ENCODE measurements at regions not wholly inside any gene's neighbourhood (a gene's known extent, or its start where the extent isn't known, plus 50 kb on each side); places are given as distances from the start of the nearest gene placed in this dataset.

- Histone ChIP-seq H3K4me1 (ENCODE audit: control insufficient read depth in 4 of 4, insufficient read depth in 4 of 4, low read length in 3 of 4) (peaks cover 0 to 2% (median 0%) of the 10 kb centered on the region in 4 donors), H3K4me3 (ENCODE audit: low read depth in 1 of 3, low read length in 3 of 3) (no peak overlapping the region), H3K27ac (ENCODE audit: low read depth in 1 of 2, low read length in 2 of 2) (no peak overlapping the region), H3K27me3 (ENCODE audit: control insufficient read depth in 4 of 4, insufficient read depth in 4 of 4, low read length in 3 of 4) (no peaks in the 10 kb centered on the region), H3K9me3 (ENCODE audit: control insufficient read depth in 4 of 4, low read length in 3 of 4) (no peaks in the 10 kb centered on the region), H3K36me3 (ENCODE audit: control insufficient read depth in 4 of 4, insufficient read depth in 3 of 4, low read depth in 1 of 4, low read length in 3 of 4) (no peaks in the 10 kb centered on the region), H3K9ac (ENCODE audit: low read depth in 1 of 2, low read length in 2 of 2) (no peak overlapping the region)
- no peak for DNase-seq (ENCODE audit: low spot score)
- TF ChIP-seq REST (IDR thresholded peaks at IDR 0.05) (no peak), FOXA2 (IDR thresholded peaks at IDR 0.05) (no peak), FOXA1 (IDR thresholded peaks at IDR 0.05) (no peak), HNF4A (conservative IDR thresholded peaks at IDR 0.05) (no peak), EGR1 (IDR thresholded peaks at IDR 0.05; ENCODE audit: low read depth in 2 of 2) (no peak), RAD21 (IDR thresholded peaks at IDR 0.05) (no peak), TAF1 (conservative IDR thresholded peaks at IDR 0.05) (no peak), GABPA (IDR thresholded peaks at IDR 0.05 in 1 of 2, conservative IDR thresholded peaks at IDR 0.05 in 1 of 2) (no peak)
- WGBS = 95% methylated on average over 2 of the region's 2 CpGs
Measured at GRCh38 chr6:145260484-145261175, 474.7 kb downstream of the EPM2A start.

GRCh38 chr6:145261758-145262157 lies 473.6 kb downstream of the EPM2A start:
- TF ChIP-seq, protein P1, sequence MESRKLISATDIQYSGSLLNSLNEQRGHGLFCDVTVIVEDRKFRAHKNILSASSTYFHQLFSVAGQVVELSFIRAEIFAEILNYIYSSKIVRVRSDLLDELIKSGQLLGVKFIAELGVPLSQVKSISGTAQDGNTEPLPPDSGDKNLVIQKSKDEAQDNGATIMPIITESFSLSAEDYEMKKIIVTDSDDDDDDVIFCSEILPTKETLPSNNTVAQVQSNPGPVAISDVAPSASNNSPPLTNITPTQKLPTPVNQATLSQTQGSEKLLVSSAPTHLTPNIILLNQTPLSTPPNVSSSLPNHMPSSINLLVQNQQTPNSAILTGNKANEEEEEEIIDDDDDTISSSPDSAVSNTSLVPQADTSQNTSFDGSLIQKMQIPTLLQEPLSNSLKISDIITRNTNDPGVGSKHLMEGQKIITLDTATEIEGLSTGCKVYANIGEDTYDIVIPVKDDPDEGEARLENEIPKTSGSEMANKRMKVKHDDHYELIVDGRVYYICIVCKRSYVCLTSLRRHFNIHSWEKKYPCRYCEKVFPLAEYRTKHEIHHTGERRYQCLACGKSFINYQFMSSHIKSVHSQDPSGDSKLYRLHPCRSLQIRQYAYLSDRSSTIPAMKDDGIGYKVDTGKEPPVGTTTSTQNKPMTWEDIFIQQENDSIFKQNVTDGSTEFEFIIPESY (IDR thresholded peaks at IDR 0.05) = no peak
- TF ChIP-seq FOXA1 (IDR thresholded peaks at IDR 0.05) (no peak), ATF3 (IDR thresholded peaks at IDR 0.05) (no peak), REST (IDR thresholded peaks at IDR 0.05) (no peak), HNF4G (IDR thresholded peaks at IDR 0.05) (no peak), SP1 (IDR thresholded peaks at IDR 0.05) (no peak), NR2F2 (IDR thresholded peaks at IDR 0.05) (no peak), YY1 (IDR thresholded peaks at IDR 0.05) (no peak), TAF1 (conservative IDR thresholded peaks at IDR 0.05) (no peak), JUND (IDR thresholded peaks at IDR 0.05) (no peak), RAD21 (IDR thresholded peaks at IDR 0.05) (no peak), FOXA2 (IDR thresholded peaks at IDR 0.05) (no peak), HNF4A (conservative IDR thresholded peaks at IDR 0.05) (no peak), RXRA (IDR thresholded peaks at IDR 0.05) (no peak), EGR1 (IDR thresholded peaks at IDR 0.05; ENCODE audit: low read depth in 2 of 2) (no peak), GABPA (IDR thresholded peaks at IDR 0.05 in 1 of 2, conservative IDR thresholded peaks at IDR 0.05 in 1 of 2) (no peak)
- TF ChIP-seq, protein P2, sequence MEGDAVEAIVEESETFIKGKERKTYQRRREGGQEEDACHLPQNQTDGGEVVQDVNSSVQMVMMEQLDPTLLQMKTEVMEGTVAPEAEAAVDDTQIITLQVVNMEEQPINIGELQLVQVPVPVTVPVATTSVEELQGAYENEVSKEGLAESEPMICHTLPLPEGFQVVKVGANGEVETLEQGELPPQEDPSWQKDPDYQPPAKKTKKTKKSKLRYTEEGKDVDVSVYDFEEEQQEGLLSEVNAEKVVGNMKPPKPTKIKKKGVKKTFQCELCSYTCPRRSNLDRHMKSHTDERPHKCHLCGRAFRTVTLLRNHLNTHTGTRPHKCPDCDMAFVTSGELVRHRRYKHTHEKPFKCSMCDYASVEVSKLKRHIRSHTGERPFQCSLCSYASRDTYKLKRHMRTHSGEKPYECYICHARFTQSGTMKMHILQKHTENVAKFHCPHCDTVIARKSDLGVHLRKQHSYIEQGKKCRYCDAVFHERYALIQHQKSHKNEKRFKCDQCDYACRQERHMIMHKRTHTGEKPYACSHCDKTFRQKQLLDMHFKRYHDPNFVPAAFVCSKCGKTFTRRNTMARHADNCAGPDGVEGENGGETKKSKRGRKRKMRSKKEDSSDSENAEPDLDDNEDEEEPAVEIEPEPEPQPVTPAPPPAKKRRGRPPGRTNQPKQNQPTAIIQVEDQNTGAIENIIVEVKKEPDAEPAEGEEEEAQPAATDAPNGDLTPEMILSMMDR (IDR thresholded peaks at IDR 0.05; ENCODE audit: low read depth, low read length, missing input control) = no peak
- H3K27ac ChIP-seq (ENCODE audit: low read depth in 1 of 2, low read length in 2 of 2) = no peak overlapping the region
- no peaks in the 10 kb centered on the region for H3K36me3 ChIP-seq (ENCODE audit: control insufficient read depth in 4 of 4, insufficient read depth in 3 of 4, low read depth in 1 of 4, low read length in 3 of 4)
- WGBS = 85% methylated on average over 2 of the region's 2 CpGs
- DNase-seq (ENCODE audit: low spot score) = no peak
- H3K9me3 ChIP-seq (ENCODE audit: control insufficient read depth in 4 of 4, low read length in 3 of 4) = no peaks in the 10 kb centered on the region
- H3K4me3 ChIP-seq (ENCODE audit: low read depth in 1 of 3, low read length in 3 of 3) = no peak overlapping the region
- no peaks in the 10 kb centered on the region for H3K27me3 ChIP-seq (ENCODE audit: control insufficient read depth in 4 of 4, insufficient read depth in 4 of 4, low read length in 3 of 4)
- no peak overlapping the region for H3K9ac ChIP-seq (ENCODE audit: low read depth in 1 of 2, low read length in 2 of 2)
- peaks cover 2 to 9% (median 5%) of the 10 kb centered on the region in 4 donors for H3K4me1 ChIP-seq (ENCODE audit: control insufficient read depth in 4 of 4, insufficient read depth in 4 of 4, low read length in 3 of 4)

Data from liver (tissue), 8 donors.